T-cell (primary cell): ENCODE measurements at regions not wholly inside any gene's neighbourhood (a gene's known extent, or its start where the extent isn't known, plus 50 kb on each side); places are given as distances from the start of the nearest gene placed in this dataset.
A peak's percentile ranks its signal among the peaks of the same experiment; 100 is the strongest.

Experiments used
- ATAC-seq, 4 experiments: fragments of 200-7000 bp in 3 of 4; fragments of 150-1000 bp in 1 of 4; cut with Tn5 transposase; replicated peaks in 1 of 4; 1 replicate in 3 of 4; 2 replicates in 1 of 4; pipeline ENCODE4 v1.10.0; 2021; ENCODE audit warnings: moderate library complexity in 3 of 4, mild to moderate bottlenecking in 2 of 4, moderate number of reproducible peaks in 1 of 4
- CTCF ChIA-PET, 2 donors: fragments of 300-600 bp; sonication (Branson Sonifier 250); formaldehyde crosslinking; loops; one replicate each; lab custom pipeline; 2022; ENCODE audit warnings: antibody characterized with exemption in 2 of 2; lab: Charles Lee
- POLR2A ChIA-PET, 2 donors: fragments of 300-600 bp; sonication (Branson Sonifier 250); formaldehyde crosslinking; loops; one replicate each; lab custom pipeline; 2022; ENCODE audit warnings: antibody characterized with exemption in 2 of 2; lab: Charles Lee
- DNase-seq, 35 experiments: peaks; one replicate each; pipeline versions ENCODE4 v3.0.0 to v3.0.0-alpha.2; 2013 to 2023
- H3K27ac ChIP-seq: one replicate; pipeline ENCODE4 v1.5.1; 2013; ENCODE audit warnings: low read length
- H3K27me3 ChIP-seq, 2 experiments: replicated peaks in 1 of 2; 1 replicate in 1 of 2; 2 replicates in 1 of 2; pipeline versions ENCODE4 v1.6.1 to v1.7.0; 2013; ENCODE audit warnings: low read length in 1 of 2, mixed read lengths in 1 of 2; ENCODE audit not compliant: control insufficient read depth in 2 of 2, insufficient read depth in 2 of 2; ENCODE audit errors: extremely low read depth in 1 of 2
- H3K36me3 ChIP-seq, 2 donors: 1 replicate in 1 of 2; 2 replicates in 1 of 2; pipeline versions ENCODE4 v1.6.1 to v1.7.0; 2013; ENCODE audit warnings: low read length in 1 of 2; ENCODE audit not compliant: control insufficient read depth in 2 of 2, insufficient read depth in 1 of 2; ENCODE audit errors: extremely low read depth in 1 of 2
- H3K4me1 ChIP-seq, 2 experiments: 1 replicate in 1 of 2; 2 replicates in 1 of 2; pipeline versions ENCODE4 v1.6.1 to v1.7.0; 2013; ENCODE audit warnings: low read length in 2 of 2, mixed read lengths in 1 of 2; ENCODE audit not compliant: insufficient read depth in 2 of 2, control insufficient read depth in 1 of 2; ENCODE audit errors: extremely low read depth in 1 of 2
- H3K4me3 ChIP-seq, 2 donors: 1 replicate in 1 of 2; 2 replicates in 1 of 2; pipeline versions ENCODE4 v1.5.1 to v1.7.0; 2013; ENCODE audit warnings: mild to moderate bottlenecking in 2 of 2, low read length in 1 of 2, moderate library complexity in 1 of 2; ENCODE audit not compliant: control insufficient read depth in 1 of 2; ENCODE audit errors: extremely low read depth in 1 of 2
- H3K9me3 ChIP-seq: 2 replicates; pipeline ENCODE4 v1.7.0; 2013
- H3K27ac Mint-ChIP-seq, 2 donors: one replicate each; pipeline ENCODE4 v1.8.0; 2020 to 2021; ENCODE audit warnings: mild to moderate bottlenecking in 2 of 2, mixed read lengths in 2 of 2
- H3K27me3 Mint-ChIP-seq, 2 donors: one replicate each; pipeline ENCODE4 v1.8.0; 2021 to 2022; ENCODE audit warnings: mixed read lengths in 2 of 2
- H3K36me3 Mint-ChIP-seq: one replicate; pipeline ENCODE4 v1.8.0; 2021; ENCODE audit warnings: mixed read lengths
- H3K4me1 Mint-ChIP-seq, 3 donors: one replicate each; pipeline ENCODE4 v1.8.0; 2020 to 2022; ENCODE audit warnings: mixed read lengths in 3 of 3, mild to moderate bottlenecking in 1 of 3
- H3K4me3 Mint-ChIP-seq, 3 donors: one replicate each; pipeline ENCODE4 v1.8.0; 2020 to 2022; ENCODE audit warnings: mild to moderate bottlenecking in 3 of 3, mixed read lengths in 3 of 3, moderate library complexity in 3 of 3
- H3K9me3 Mint-ChIP-seq, 3 donors: one replicate each; pipeline ENCODE4 v1.8.0; 2020 to 2022; ENCODE audit warnings: mixed read lengths in 3 of 3
- WGBS: methylation state at CpG from one replicate; pipeline ENCODE4 v1.1.5; 2013; ENCODE audit warnings: missing lambda C conversion rate; ENCODE audit not compliant: insufficient coverage; 5-methylcytosine and 5-hydroxymethylcytosine counted together

- no peaks in the 10 kb centered on the region for H3K27me3 Mint-ChIP-seq
These were observed 368.4 kb upstream of the SLC8A1 start for GRCh38 chr2:40820319-40820718.

GRCh38 chr2:40823478-40823877 is 371.6 kb upstream of the SLC8A1 start:
- Histone ChIP-seq H3K9me3 (peaks cover 2% of the 10 kb centered on the region), H3K27me3 (no peaks in the 10 kb centered on the region), H3K36me3 (no peaks in the 10 kb centered on the region), H3K4me3 (no peak overlapping the region), H3K4me1 (peaks cover 0 to 8% of the 10 kb centered on the region in 2 experiments), H3K27ac (no peak overlapping the region)
- WGBS, result 11% methylated on average over 2 of the region's 3 CpGs
- H3K27ac Mint-ChIP-seq, result no peak overlapping the region
- no peaks in the 10 kb centered on the region for H3K27me3 Mint-ChIP-seq
- peaks cover 0 to 17% (median 3%) of the 10 kb centered on the region in 3 donors for H3K4me1 Mint-ChIP-seq
- H3K36me3 Mint-ChIP-seq, result no peaks in the 10 kb centered on the region
- ATAC-seq (no peak), DNase-seq (no peak)
- peaks cover 0 to 3% (median 3%) of the 10 kb centered on the region in 3 donors for H3K9me3 Mint-ChIP-seq
- ChIA-PET CTCF (no interaction called here), POLR2A (no interaction called here)
- peak overlapping the region in 1 of 3 donors; percentile 13 for H3K4me3 Mint-ChIP-seq

More at GRCh38 chr2:40820319-40820718, 368.4 kb upstream of the SLC8A1 start:
- DNase-seq (no peak), ATAC-seq (no peak)
- Mint-ChIP-seq H3K9me3 (peaks cover 0 to 3% (median 3%) of the 10 kb centered on the region in 3 donors), H3K4me1 (peaks cover 0 to 17% (median 3%) of the 10 kb centered on the region in 3 donors), H3K4me3 (no peak overlapping the region), H3K27ac (no peak overlapping the region), H3K36me3 (no peaks in the 10 kb centered on the region)
- CTCF ChIA-PET, result no interaction called here
- peaks cover 2% of the 10 kb centered on the region for H3K9me3 ChIP-seq
- peaks cover 0 to 8% of the 10 kb centered on the region in 2 experiments for H3K4me1 ChIP-seq
- H3K36me3 ChIP-seq, result no peaks in the 10 kb centered on the region
- POLR2A ChIA-PET, result no interaction called here
- H3K27me3 ChIP-seq, result no peaks in the 10 kb centered on the region
- H3K4me3 ChIP-seq, result no peak overlapping the region
- H3K27ac ChIP-seq, result no peak overlapping the region

GRCh38 chr2:40824278-40824677 is 372.4 kb upstream of the SLC8A1 start:
- ChIA-PET CTCF (no interaction called here), POLR2A (no interaction called here)
- Histone ChIP-seq H3K4me3 (no peak overlapping the region), H3K9me3 (peaks cover 2% of the 10 kb centered on the region), H3K4me1 (peaks cover 0 to 8% of the 10 kb centered on the region in 2 experiments), H3K27ac (no peak overlapping the region), H3K27me3 (no peaks in the 10 kb centered on the region), H3K36me3 (no peaks in the 10 kb centered on the region)
- ATAC-seq (no peak), DNase-seq (no peak)
- Mint-ChIP-seq H3K27me3 (no peaks in the 10 kb centered on the region), H3K27ac (no peak overlapping the region), H3K4me3 (no peak overlapping the region), H3K9me3 (peaks cover 0 to 3% (median under 1%) of the 10 kb centered on the region in 3 donors), H3K4me1 (peaks cover 0 to 17% (median 3%) of the 10 kb centered on the region in 3 donors), H3K36me3 (no peaks in the 10 kb centered on the region)
- 78% methylated on average over 3 of the region's 5 CpGs for WGBS

- H3K4me3 ChIP-seq, result no peak overlapping the region
- no peaks in the 10 kb centered on the region for H3K27me3 ChIP-seq
- Mint-ChIP-seq H3K4me3 (no peak overlapping the region), H3K4me1 (peaks cover 0 to 9% (median 3%) of the 10 kb centered on the region in 3 donors), H3K27ac (no peak overlapping the region), H3K9me3 (no peaks in the 10 kb centered on the region), H3K36me3 (no peaks in the 10 kb centered on the region), H3K27me3 (no peaks in the 10 kb centered on the region)
- ChIA-PET POLR2A (no interaction called here), CTCF (interaction anchor here in 1 of 2 donors (0.5 kb wide), 1 partner anchor 16 kb away, joined by 6 read pairs; no protein-coding TSS in a partner anchor)
- peaks cover 2% of the 10 kb centered on the region for H3K9me3 ChIP-seq
- no peak overlapping the region for H3K27ac ChIP-seq
- DNase-seq, result no peak
- no peak for ATAC-seq
- H3K36me3 ChIP-seq, result no peaks in the 10 kb centered on the region
- H3K4me1 ChIP-seq, result peaks cover 0 to 8% of the 10 kb centered on the region in 2 experiments
These were observed 375.5 kb upstream of the SLC8A1 start for GRCh38 chr2:40827392-40827791.

GRCh38 chr2:40831321-40831873 is 379.5 kb upstream of the SLC8A1 start:
- H3K4me1 Mint-ChIP-seq, result no peaks in the 10 kb centered on the region
- peaks cover 0 to 7% (median 0%) of the 10 kb centered on the region in 3 donors for H3K9me3 Mint-ChIP-seq
- no peaks in the 10 kb centered on the region for H3K36me3 Mint-ChIP-seq
- ChIA-PET POLR2A (no interaction called here), CTCF (no interaction called here)
- H3K36me3 ChIP-seq, result no peaks in the 10 kb centered on the region
- H3K9me3 ChIP-seq, result no peaks in the 10 kb centered on the region
- no peak overlapping the region for H3K27ac Mint-ChIP-seq
- DNase-seq (no peak), ATAC-seq (no peak)
- no peak overlapping the region for H3K27ac ChIP-seq
- no peaks in the 10 kb centered on the region for H3K4me1 ChIP-seq
- H3K4me3 Mint-ChIP-seq, result no peak overlapping the region
- no peak overlapping the region for H3K4me3 ChIP-seq
- no peaks in the 10 kb centered on the region for H3K27me3 ChIP-seq
- H3K27me3 Mint-ChIP-seq, result no peaks in the 10 kb centered on the region
- WGBS, result 63% methylated on average over 1 of the region's 3 CpGs

- no peaks in the 10 kb centered on the region for H3K4me1 ChIP-seq
- no peaks in the 10 kb centered on the region for H3K36me3 ChIP-seq
- ChIA-PET POLR2A (no interaction called here), CTCF (no interaction called here)
- no peaks in the 10 kb centered on the region for H3K9me3 ChIP-seq
- no peaks in the 10 kb centered on the region for H3K36me3 Mint-ChIP-seq
- no peak overlapping the region for H3K27ac Mint-ChIP-seq
- no peak overlapping the region for H3K4me3 Mint-ChIP-seq
- no peaks in the 10 kb centered on the region for H3K27me3 Mint-ChIP-seq
- no peaks in the 10 kb centered on the region for H3K9me3 Mint-ChIP-seq
- no peaks in the 10 kb centered on the region for H3K27me3 ChIP-seq
- WGBS, result no CpG with 5 or more reads among the region's 2 CpGs
- no peak overlapping the region for H3K4me3 ChIP-seq
- H3K4me1 Mint-ChIP-seq, result no peaks in the 10 kb centered on the region
- no peak for DNase-seq
- ATAC-seq, result no peak
- no peak overlapping the region for H3K27ac ChIP-seq
These were observed 390.0 kb upstream of the SLC8A1 start for GRCh38 chr2:40841856-40842255.
